HG03439 (cell line): ENCODE measurements at regions not wholly inside any gene's neighbourhood (a gene's known extent, or its start where the extent isn't known, plus 50 kb on each side); places are given as distances from the start of the nearest gene placed in this dataset.

Experiments used
- ATAC-seq: cut with Tn5 transposase; IDR thresholded peaks from one replicate; pipeline ENCODE4 v1.9.1; 2021; ENCODE audit warnings: mild to moderate bottlenecking, moderate library complexity; ENCODE audit not compliant: unreplicated experiment

GRCh38 chr7:39883812-39884390, 66.2 kb upstream of the CDK13 start:
- no peak for ATAC-seq

- no peak for ATAC-seq
These were observed 61.7 kb upstream of the CDK13 start for GRCh38 chr7:39888171-39888853.

GRCh38 chr7:39890411-39890810, 59.6 kb upstream of the CDK13 start:
- no peak for ATAC-seq

- no peak for ATAC-seq
These were observed 58.2 kb upstream of the CDK13 start for GRCh38 chr7:39891894-39892293.

GRCh38 chr7:39892361-39892760, 57.7 kb upstream of the CDK13 start:
- no peak for ATAC-seq

GRCh38 chr7:39894904-39895303, 55.2 kb upstream of the CDK13 start:
- no peak for ATAC-seq

GRCh38 chr7:39896840-39897239, 53.2 kb upstream of the CDK13 start:
- ATAC-seq = no peak

- ATAC-seq = no peak
These were observed 51.2 kb upstream of the CDK13 start for GRCh38 chr7:39898867-39899266.
